Calu3 (cell line): ENCODE measurements at regions not wholly inside any gene's neighbourhood (a gene's known extent, or its start where the extent isn't known, plus 50 kb on each side); places are given as distances from the start of the nearest gene placed in this dataset.

Experiments
- BruUV-seq: library from RNA; stranded (reverse); fragments of 400-500 nt; replicated peaks from 2 replicates; lab custom pipeline; 2021; lab: Mats Ljungman, UMichigan
- CTCF ChIA-PET: fragments of 300-600 bp; sonication (Branson Sonifier 250); formaldehyde crosslinking; loops from one replicate; lab custom pipeline; 2022; ENCODE audit warnings: antibody characterized with exemption; lab: Charles Lee
- DNase-seq: peaks from one replicate; pipeline ENCODE4 v3.0.0; 2022
- H3K27ac Mint-ChIP-seq: one replicate; pipeline ENCODE4 v1.8.0; 2022; ENCODE audit warnings: mixed read lengths; ENCODE audit not compliant: unreplicated experiment
- H3K27me3 Mint-ChIP-seq: one replicate; pipeline ENCODE4 v1.8.0; 2022; ENCODE audit warnings: mixed read lengths; ENCODE audit not compliant: unreplicated experiment
- H3K36me3 Mint-ChIP-seq: one replicate; pipeline ENCODE4 v1.8.0; 2022; ENCODE audit warnings: mild to moderate bottlenecking, moderate library complexity, mixed read lengths; ENCODE audit not compliant: insufficient read depth, unreplicated experiment
- H3K4me1 Mint-ChIP-seq: one replicate; pipeline ENCODE4 v1.8.0; 2022; ENCODE audit warnings: mild to moderate bottlenecking, low read depth, mixed read lengths; ENCODE audit not compliant: unreplicated experiment
- H3K4me3 Mint-ChIP-seq: one replicate; pipeline ENCODE4 v1.8.0; 2022; ENCODE audit warnings: mild to moderate bottlenecking, low read depth, moderate library complexity, mixed read lengths; ENCODE audit not compliant: unreplicated experiment
- H3K9me3 Mint-ChIP-seq: one replicate; pipeline ENCODE4 v1.8.0; 2022; ENCODE audit warnings: low read depth, mixed read lengths; ENCODE audit not compliant: unreplicated experiment
- intact Hi-C: fragments of 100-400 bp; cut with micrococcal nuclease; formaldehyde crosslinking; loops from one replicate; pipeline ENCODE4 v1.10.0; 2022; ENCODE audit not compliant: unreplicated experiment
- TF ChIP-seq, protein P1 (sequence below): fragments of 200-600 bp; IDR thresholded peaks from one replicate; pipeline ENCODE4 v1.8.0; 2022; ENCODE audit warnings: antibody characterized with exemption; ENCODE audit not compliant: unreplicated experiment

DNA sequence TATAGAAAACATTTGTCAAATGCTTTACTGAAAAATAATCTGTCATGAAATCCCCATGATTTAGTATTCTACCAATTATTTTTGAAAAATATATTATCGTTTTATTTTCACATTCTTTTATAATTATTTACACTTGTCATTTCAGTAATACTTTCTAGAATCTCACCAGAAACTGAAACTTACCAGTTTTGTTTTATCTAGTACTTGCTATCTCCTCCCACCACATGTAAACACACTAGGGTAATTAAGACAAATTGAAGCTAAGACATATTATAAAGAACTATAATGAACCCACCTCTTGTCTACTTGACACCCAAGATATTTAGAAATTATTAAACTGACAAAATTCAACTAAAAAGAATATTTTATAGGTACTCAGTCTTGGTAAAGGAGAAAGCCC lies 51.5 kb upstream of the GRM3 start:
- no peaks in the 10 kb centered on the region for H3K4me1 Mint-ChIP-seq
- no peak overlapping the region for H3K27ac Mint-ChIP-seq
- no peak for DNase-seq
- TF ChIP-seq, protein P1, sequence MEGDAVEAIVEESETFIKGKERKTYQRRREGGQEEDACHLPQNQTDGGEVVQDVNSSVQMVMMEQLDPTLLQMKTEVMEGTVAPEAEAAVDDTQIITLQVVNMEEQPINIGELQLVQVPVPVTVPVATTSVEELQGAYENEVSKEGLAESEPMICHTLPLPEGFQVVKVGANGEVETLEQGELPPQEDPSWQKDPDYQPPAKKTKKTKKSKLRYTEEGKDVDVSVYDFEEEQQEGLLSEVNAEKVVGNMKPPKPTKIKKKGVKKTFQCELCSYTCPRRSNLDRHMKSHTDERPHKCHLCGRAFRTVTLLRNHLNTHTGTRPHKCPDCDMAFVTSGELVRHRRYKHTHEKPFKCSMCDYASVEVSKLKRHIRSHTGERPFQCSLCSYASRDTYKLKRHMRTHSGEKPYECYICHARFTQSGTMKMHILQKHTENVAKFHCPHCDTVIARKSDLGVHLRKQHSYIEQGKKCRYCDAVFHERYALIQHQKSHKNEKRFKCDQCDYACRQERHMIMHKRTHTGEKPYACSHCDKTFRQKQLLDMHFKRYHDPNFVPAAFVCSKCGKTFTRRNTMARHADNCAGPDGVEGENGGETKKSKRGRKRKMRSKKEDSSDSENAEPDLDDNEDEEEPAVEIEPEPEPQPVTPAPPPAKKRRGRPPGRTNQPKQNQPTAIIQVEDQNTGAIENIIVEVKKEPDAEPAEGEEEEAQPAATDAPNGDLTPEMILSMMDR = no peak
- no peaks in the 10 kb centered on the region for H3K27me3 Mint-ChIP-seq
- H3K36me3 Mint-ChIP-seq = no peaks in the 10 kb centered on the region
- peaks cover 2% of the 10 kb centered on the region for H3K9me3 Mint-ChIP-seq
- CTCF ChIA-PET = no interaction called here
- no TSS peak for BruUV-seq
- intact Hi-C loops = no loop called here
- no peak overlapping the region for H3K4me3 Mint-ChIP-seq

DNA sequence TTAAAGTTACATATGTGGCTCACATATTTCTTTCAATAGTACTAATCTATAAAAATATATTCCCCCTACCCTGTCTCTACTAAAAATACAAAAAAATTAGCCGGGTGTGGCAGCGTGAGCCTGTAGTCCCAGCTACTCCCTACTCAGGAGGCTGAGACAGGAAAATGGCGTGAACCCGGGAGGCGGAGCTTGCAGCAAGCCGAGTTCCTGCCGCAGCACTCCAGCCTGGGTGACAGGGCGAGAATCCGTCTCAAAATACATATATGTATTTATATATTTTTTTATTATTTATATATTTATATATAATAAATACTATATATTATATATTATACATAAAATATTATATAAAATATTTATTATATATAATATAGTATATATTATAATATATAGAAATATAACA lies 69.7 kb upstream of the GRM3 start:
- no peak for DNase-seq
- Mint-ChIP-seq H3K4me1 (no peaks in the 10 kb centered on the region), H3K27ac (no peak overlapping the region), H3K4me3 (no peak overlapping the region), H3K9me3 (peaks cover 2% of the 10 kb centered on the region), H3K36me3 (no peaks in the 10 kb centered on the region), H3K27me3 (no peaks in the 10 kb centered on the region)
- CTCF ChIA-PET = no interaction called here
- BruUV-seq = no TSS peak
- TF ChIP-seq, protein P1 = no peak
- intact Hi-C loops = no loop called here

DNA sequence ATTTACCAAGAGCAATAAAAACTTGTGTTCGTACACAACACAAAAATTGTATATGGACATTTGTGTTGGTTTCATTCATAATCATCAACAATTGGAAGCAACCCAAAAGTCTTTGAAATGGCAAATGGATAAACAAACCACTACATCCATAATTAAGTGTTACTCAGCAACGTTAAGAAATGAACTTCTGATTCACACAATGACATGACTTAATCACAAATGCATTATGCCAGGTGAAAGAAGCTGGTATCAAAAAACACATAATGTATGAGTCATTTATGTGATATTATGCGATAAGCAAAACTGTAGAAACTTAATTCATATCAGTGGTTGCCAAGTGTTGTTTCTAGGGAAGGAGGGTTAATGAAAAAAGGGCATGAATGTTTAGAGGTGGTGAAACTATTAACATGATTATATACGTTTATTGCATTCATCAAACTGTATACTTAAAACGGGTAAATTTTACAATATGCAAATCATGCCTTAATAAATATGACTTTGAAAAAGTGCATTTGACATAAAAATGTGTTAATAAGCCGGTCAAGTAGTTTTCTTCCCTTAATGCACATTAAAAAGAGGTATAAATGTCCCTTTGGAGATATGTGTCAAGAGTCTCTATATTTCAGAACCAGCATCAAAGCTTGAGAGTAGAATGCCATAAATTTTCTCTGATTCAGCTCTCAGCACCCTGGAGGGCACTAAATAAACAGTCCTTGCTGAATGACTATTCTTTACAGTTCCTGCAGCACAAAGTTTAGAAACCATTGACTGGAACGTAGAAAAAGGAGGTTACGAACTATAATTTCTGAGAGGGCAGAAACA lies 84.8 kb upstream of the GRM3 start:
- CTCF ChIA-PET = no interaction called here
- intact Hi-C loops = no loop called here

DNA sequence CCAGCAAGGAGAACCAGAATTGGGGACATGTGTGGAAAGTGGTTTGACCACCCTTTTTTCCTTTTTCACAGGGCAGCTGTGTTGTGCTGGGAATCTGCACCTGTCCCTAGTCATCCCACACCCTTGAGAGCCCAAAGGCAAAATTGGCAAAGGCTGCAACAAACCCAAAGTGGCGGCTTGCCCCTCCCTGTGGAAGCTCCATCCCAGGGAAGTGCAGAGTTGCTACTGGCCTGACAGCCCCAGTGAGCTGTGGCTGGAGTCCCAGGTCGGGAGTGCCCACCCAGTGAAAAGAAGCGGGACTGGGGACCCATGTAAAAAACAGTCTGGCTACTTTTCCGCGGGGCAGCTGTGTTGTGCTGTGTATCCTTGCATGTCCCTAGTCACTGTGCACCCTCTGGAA lies 109.1 kb upstream of the GRM3 start:
- no peaks in the 10 kb centered on the region for H3K9me3 Mint-ChIP-seq
- intact Hi-C loops = no loop called here
- H3K36me3 Mint-ChIP-seq = no peaks in the 10 kb centered on the region

More for the DNA sequence above, 84.8 kb upstream of the GRM3 start:
- Mint-ChIP-seq H3K9me3 (no peaks in the 10 kb centered on the region), H3K4me1 (peaks cover 15% of the 10 kb centered on the region), H3K4me3 (no peak overlapping the region), H3K36me3 (no peaks in the 10 kb centered on the region), H3K27ac (no peak overlapping the region), H3K27me3 (no peaks in the 10 kb centered on the region)
- TF ChIP-seq, protein P1 = no peak
- no peak for DNase-seq
- no TSS peak for BruUV-seq

More for the DNA sequence above, 109.1 kb upstream of the GRM3 start:
- Mint-ChIP-seq H3K4me1 (no peaks in the 10 kb centered on the region), H3K27me3 (no peaks in the 10 kb centered on the region), H3K27ac (no peak overlapping the region), H3K4me3 (no peak overlapping the region)
- no peak for DNase-seq
- BruUV-seq = no TSS peak
- TF ChIP-seq, protein P1 = no peak
- CTCF ChIA-PET = no interaction called here
